ENCODE measurements at regions not wholly inside any gene's neighbourhood (a gene's known extent, or its start where the extent isn't known, plus 50 kb on each side); places are given as distances from the start of the nearest gene placed in this dataset.

GRCh38 chr3:193095366-193095765, 145.7 kb upstream of the PLAAT1 start:
- ATAC-seq: no peak
- Histone ChIP-seq H3K4me1 (no peaks in the 10 kb centered on the region), H3K4me3 (no peak overlapping the region), H3K9me3 (no peaks in the 10 kb centered on the region), H3K27me3 (no peaks in the 10 kb centered on the region), H3K27ac (no peak overlapping the region), H3K36me3 (no peaks in the 10 kb centered on the region)
- 70 to 80% methylated on average over 2 of the region's 4 CpGs for WGBS, 2 donors (ENCODE audit: low coverage in 1 of 2)
- TF ChIP-seq POLR2AphosphoS5 (IDR thresholded peaks at IDR 0.05): no peak
- no peak for TF ChIP-seq CTCF (IDR thresholded peaks at IDR 0.05)
- no peak for TF ChIP-seq EP300 (IDR thresholded peaks at IDR 0.05)
- no peak for TF ChIP-seq POLR2A (IDR thresholded peaks at IDR 0.05)

- peaks cover 0 to 2% (median 0%) of the 10 kb centered on the region in 3 donors for H3K9me3 ChIP-seq
- H3K4me3 ChIP-seq: no peak overlapping the region
- ATAC-seq: no peak
- no peaks in the 10 kb centered on the region for H3K36me3 ChIP-seq
- no peaks in the 10 kb centered on the region for H3K4me1 ChIP-seq
- TF ChIP-seq EP300 (IDR thresholded peaks at IDR 0.05): no peak
- TF ChIP-seq POLR2A (IDR thresholded peaks at IDR 0.05): no peak
- no peak for TF ChIP-seq POLR2AphosphoS5 (IDR thresholded peaks at IDR 0.05)
- no peak for TF ChIP-seq CTCF (IDR thresholded peaks at IDR 0.05)
- no peak overlapping the region for H3K27ac ChIP-seq
- no peaks in the 10 kb centered on the region for H3K27me3 ChIP-seq
- WGBS, 2 donors (ENCODE audit: low coverage in 1 of 2): 63 to 71% methylated on average over 1 to 2 of the region's 2 CpGs
These were observed 144.9 kb upstream of the PLAAT1 start for GRCh38 chr3:193096076-193096475.

GRCh38 chr3:193114431-193115340, 126.3 kb upstream of the PLAAT1 start:
- Histone ChIP-seq H3K27ac (no peak overlapping the region), H3K36me3 (no peaks in the 10 kb centered on the region), H3K27me3 (no peaks in the 10 kb centered on the region), H3K9me3 (no peaks in the 10 kb centered on the region), H3K4me1 (no peaks in the 10 kb centered on the region), H3K4me3 (no peak overlapping the region)
- TF ChIP-seq POLR2A (IDR thresholded peaks at IDR 0.05): no peak
- 87 to 90% methylated on average over 7 to 8 of the region's 10 CpGs for WGBS, 2 donors (ENCODE audit: low coverage in 1 of 2)
- ATAC-seq: no peak

- no peaks in the 10 kb centered on the region for H3K36me3 ChIP-seq
- H3K4me1 ChIP-seq: no peaks in the 10 kb centered on the region
- H3K27me3 ChIP-seq: no peaks in the 10 kb centered on the region
- TF ChIP-seq POLR2A (IDR thresholded peaks at IDR 0.05) (no peak), EP300 (IDR thresholded peaks at IDR 0.05) (no peak), POLR2AphosphoS5 (IDR thresholded peaks at IDR 0.05) (no peak), CTCF (IDR thresholded peaks at IDR 0.05) (no peak)
- 56 to 82% methylated on average over 2 of the region's 2 CpGs for WGBS, 2 donors (ENCODE audit: low coverage in 1 of 2)
- no peak for ATAC-seq
- H3K9me3 ChIP-seq: no peaks in the 10 kb centered on the region
- H3K27ac ChIP-seq: no peak overlapping the region
- no peak overlapping the region for H3K4me3 ChIP-seq
These were observed 124.2 kb upstream of the PLAAT1 start for GRCh38 chr3:193116871-193117270.

GRCh38 chr3:193118907-193119306, 122.1 kb upstream of the PLAAT1 start:
- WGBS, 2 donors (ENCODE audit: low coverage in 1 of 2): 100% methylated on average over 1 of the region's 1 CpG

More at GRCh38 chr3:193118907-193119306, 122.1 kb upstream of the PLAAT1 start:
- no peaks in the 10 kb centered on the region for H3K4me1 ChIP-seq
- no peak overlapping the region for H3K4me3 ChIP-seq
- H3K27ac ChIP-seq: no peak overlapping the region
- TF ChIP-seq POLR2A (IDR thresholded peaks at IDR 0.05) (no peak), POLR2AphosphoS5 (IDR thresholded peaks at IDR 0.05) (no peak), EP300 (IDR thresholded peaks at IDR 0.05) (no peak), CTCF (IDR thresholded peaks at IDR 0.05) (no peak)
- no peaks in the 10 kb centered on the region for H3K27me3 ChIP-seq
- no peaks in the 10 kb centered on the region for H3K9me3 ChIP-seq
- ATAC-seq: no peak
- H3K36me3 ChIP-seq: no peaks in the 10 kb centered on the region
